BE2C (cell line): ENCODE measurements at regions not wholly inside any gene's neighbourhood (a gene's known extent, or its start where the extent isn't known, plus 50 kb on each side); places are given as distances from the start of the nearest gene placed in this dataset.

ENCODE experiments used
- DNase-seq: peaks from one replicate; pipeline ENCODE4 v3.0.0-alpha.2; 2020
- H3K27me3 ChIP-seq: fragments of 250-450 bp; sonication (Bioruptor Pico); 2 replicates; pipeline ENCODE4 v1.5.1; 2020; ENCODE audit warnings: mild to moderate bottlenecking
- H3K36me3 ChIP-seq: fragments of 250-450 bp; sonication (Bioruptor Pico); 2 replicates; pipeline ENCODE4 v1.5.1; 2020; ENCODE audit warnings: mild to moderate bottlenecking
- H3K4me1 ChIP-seq: fragments of 250-450 bp; sonication (Bioruptor Pico); 2 replicates; pipeline ENCODE4 v1.5.1; 2020
- H3K4me3 ChIP-seq: 2 replicates; pipeline ENCODE4 v1.5.1; 2011; ENCODE audit warnings: low read depth, low read length
- H3K9me3 ChIP-seq: fragments of 250-450 bp; sonication (Bioruptor Pico); 2 replicates; pipeline ENCODE4 v1.5.1; 2020
- CTCF ChIP-seq: IDR thresholded peaks from 2 replicates; pipeline ENCODE4 v1.5.1; 2012; ENCODE audit warnings: mild to moderate bottlenecking, low read depth, low read length

DNA sequence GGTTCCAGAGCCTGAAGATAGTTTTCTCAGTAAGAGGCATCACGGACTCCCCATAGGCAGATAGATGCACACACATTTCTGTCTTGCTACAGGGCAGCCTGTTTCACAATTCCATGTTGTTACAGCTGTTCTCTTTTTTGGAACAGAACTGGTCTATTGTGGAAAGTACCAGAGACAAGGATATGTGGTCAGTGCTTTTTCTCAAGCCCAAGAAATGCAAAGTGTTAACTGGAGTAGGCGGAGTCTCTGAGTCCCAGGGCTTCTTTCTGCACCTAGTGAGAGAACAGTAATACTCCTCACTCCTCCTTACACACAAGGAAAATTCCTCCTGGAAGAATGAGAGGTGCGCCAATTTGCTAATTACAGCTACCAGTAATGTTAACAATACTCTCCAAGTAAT is 141.6 kb upstream of the ARGLU1 start:
- Histone ChIP-seq H3K36me3 (no peaks in the 10 kb centered on the region), H3K9me3 (no peaks in the 10 kb centered on the region), H3K4me1 (no peaks in the 10 kb centered on the region), H3K27me3 (peaks cover 9% of the 10 kb centered on the region), H3K4me3 (no peak overlapping the region)
- no peak for TF ChIP-seq CTCF
- no peak for DNase-seq

- H3K4me3 ChIP-seq, result no peak overlapping the region
- no peak for TF ChIP-seq CTCF
- H3K36me3 ChIP-seq, result no peaks in the 10 kb centered on the region
- H3K4me1 ChIP-seq, result no peaks in the 10 kb centered on the region
- 0 out of 2 replicates have a peak, but pooled peaks cover 3% of the 10 kb centered on the region for H3K27me3 ChIP-seq
- no peak for DNase-seq
- H3K9me3 ChIP-seq, result no peaks in the 10 kb centered on the region
Measured at GRCh38 chr13:106702505-106702904, 134.6 kb upstream of the ARGLU1 start.

DNA sequence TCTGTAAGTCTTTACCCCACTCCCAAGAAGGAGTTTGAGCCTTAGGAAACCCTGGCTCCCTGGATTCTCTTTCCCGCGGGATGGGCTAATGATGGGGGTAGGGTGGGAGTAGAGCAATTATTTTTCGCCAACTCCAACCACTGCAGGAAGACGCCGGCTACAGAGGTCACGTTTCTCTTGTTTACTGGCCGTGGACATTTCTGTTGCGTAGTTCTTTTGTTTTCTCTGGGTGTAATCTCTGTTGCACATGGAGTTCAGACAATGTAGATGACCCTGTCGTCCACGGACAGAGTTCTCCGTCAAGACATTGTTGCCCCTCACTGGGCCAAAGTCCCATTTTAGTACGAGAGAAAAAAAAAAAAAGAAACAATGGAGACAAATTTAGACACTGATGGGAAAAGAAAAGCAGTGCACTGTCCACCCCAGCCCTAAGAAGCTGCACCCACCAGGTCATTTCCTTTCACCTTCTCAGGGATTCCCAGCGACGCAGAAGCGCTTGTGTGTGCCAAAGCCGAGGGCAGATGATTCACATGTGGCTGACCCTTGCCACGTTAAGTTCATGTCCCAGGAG is 133.9 kb upstream of the ARGLU1 start:
- no peaks in the 10 kb centered on the region for H3K9me3 ChIP-seq
- H3K4me1 ChIP-seq, result no peaks in the 10 kb centered on the region
- TF ChIP-seq CTCF, result no peak
- DNase-seq, result no peak
- H3K4me3 ChIP-seq, result no peak overlapping the region
- H3K27me3 ChIP-seq, result 0 out of 2 replicates have a peak, but pooled peaks cover 3% of the 10 kb centered on the region
- no peaks in the 10 kb centered on the region for H3K36me3 ChIP-seq

DNA sequence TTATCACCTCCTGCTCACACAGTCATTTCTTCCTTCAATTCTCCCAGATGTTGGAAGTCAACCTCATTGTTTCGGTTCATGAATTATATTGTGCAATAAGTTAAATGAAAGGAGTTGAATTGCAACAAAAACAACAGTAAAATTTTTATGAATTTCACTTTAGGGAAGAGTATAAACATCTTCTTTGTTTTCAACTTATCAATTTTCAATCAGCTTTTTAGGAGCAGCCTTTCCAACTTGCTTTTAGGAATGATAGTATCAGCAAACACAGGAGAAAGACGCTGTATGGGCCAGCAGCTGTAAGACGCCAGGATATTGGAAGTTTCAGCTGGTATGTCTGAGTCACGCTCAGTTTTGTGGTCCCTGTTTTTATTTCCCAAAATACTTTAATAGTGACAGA is 132.5 kb upstream of the ARGLU1 start:
- no peak for TF ChIP-seq CTCF
- H3K4me1 ChIP-seq, result no peaks in the 10 kb centered on the region
- no peak overlapping the region for H3K4me3 ChIP-seq

GRCh38 chr13:106700007-106700406 is 132.1 kb upstream of the ARGLU1 start:
- Histone ChIP-seq H3K9me3 (no peaks in the 10 kb centered on the region), H3K27me3 (0 out of 2 replicates have a peak, but pooled peaks cover 3% of the 10 kb centered on the region), H3K4me3 (no peak overlapping the region), H3K36me3 (no peaks in the 10 kb centered on the region), H3K4me1 (no peaks in the 10 kb centered on the region)
- no peak for TF ChIP-seq CTCF
- DNase-seq, result no peak

More for the DNA sequence above, 132.5 kb upstream of the ARGLU1 start:
- no peak for DNase-seq
- Histone ChIP-seq H3K36me3 (no peaks in the 10 kb centered on the region), H3K27me3 (0 out of 2 replicates have a peak, but pooled peaks cover 3% of the 10 kb centered on the region), H3K9me3 (no peaks in the 10 kb centered on the region)

GRCh38 chr13:106699311-106699710 is 131.4 kb upstream of the ARGLU1 start:
- Histone ChIP-seq H3K4me1 (no peaks in the 10 kb centered on the region), H3K4me3 (no peak overlapping the region), H3K9me3 (no peaks in the 10 kb centered on the region), H3K36me3 (no peaks in the 10 kb centered on the region), H3K27me3 (no peaks in the 10 kb centered on the region)
- TF ChIP-seq CTCF, result no peak
- no peak for DNase-seq
